ENCODE measurements at regions not wholly inside any gene's neighbourhood (a gene's known extent, or its start where the extent isn't known, plus 50 kb on each side); places are given as distances from the start of the nearest gene placed in this dataset.

- TF ChIP-seq, protein P1, sequence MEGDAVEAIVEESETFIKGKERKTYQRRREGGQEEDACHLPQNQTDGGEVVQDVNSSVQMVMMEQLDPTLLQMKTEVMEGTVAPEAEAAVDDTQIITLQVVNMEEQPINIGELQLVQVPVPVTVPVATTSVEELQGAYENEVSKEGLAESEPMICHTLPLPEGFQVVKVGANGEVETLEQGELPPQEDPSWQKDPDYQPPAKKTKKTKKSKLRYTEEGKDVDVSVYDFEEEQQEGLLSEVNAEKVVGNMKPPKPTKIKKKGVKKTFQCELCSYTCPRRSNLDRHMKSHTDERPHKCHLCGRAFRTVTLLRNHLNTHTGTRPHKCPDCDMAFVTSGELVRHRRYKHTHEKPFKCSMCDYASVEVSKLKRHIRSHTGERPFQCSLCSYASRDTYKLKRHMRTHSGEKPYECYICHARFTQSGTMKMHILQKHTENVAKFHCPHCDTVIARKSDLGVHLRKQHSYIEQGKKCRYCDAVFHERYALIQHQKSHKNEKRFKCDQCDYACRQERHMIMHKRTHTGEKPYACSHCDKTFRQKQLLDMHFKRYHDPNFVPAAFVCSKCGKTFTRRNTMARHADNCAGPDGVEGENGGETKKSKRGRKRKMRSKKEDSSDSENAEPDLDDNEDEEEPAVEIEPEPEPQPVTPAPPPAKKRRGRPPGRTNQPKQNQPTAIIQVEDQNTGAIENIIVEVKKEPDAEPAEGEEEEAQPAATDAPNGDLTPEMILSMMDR (IDR thresholded peaks at IDR 0.05; ENCODE audit: low read depth, low read length), result no peak
- Histone ChIP-seq H3K27me3 (no peaks in the 10 kb centered on the region), H3K9me3 (ENCODE audit: low read depth) (no peaks in the 10 kb centered on the region), H3K4me1 (ENCODE audit: low read depth) (peaks cover 5% of the 10 kb centered on the region), H3K36me3 (no peaks in the 10 kb centered on the region), H3K4me3 (no peak overlapping the region), H3K27ac (no peak overlapping the region)
- DNase-seq (ENCODE audit: low read depth in 1 of 2, low spot score in 1 of 2), result no peak
Observed at GRCh38 chr21:41662761-41663160, 104.1 kb downstream of the RIPK4 start.

GRCh38 chr21:41662161-41662560, 104.7 kb downstream of the RIPK4 start:
- Histone ChIP-seq H3K36me3 (no peaks in the 10 kb centered on the region), H3K9me3 (ENCODE audit: low read depth) (no peaks in the 10 kb centered on the region), H3K4me3 (no peak overlapping the region), H3K27ac (no peak overlapping the region), H3K27me3 (no peaks in the 10 kb centered on the region), H3K4me1 (ENCODE audit: low read depth) (peaks cover 5% of the 10 kb centered on the region)
- DNase-seq (ENCODE audit: low read depth in 1 of 2, low spot score in 1 of 2), result no peak
- TF ChIP-seq, protein P1 (IDR thresholded peaks at IDR 0.05; ENCODE audit: low read depth, low read length), result no peak

DNA sequence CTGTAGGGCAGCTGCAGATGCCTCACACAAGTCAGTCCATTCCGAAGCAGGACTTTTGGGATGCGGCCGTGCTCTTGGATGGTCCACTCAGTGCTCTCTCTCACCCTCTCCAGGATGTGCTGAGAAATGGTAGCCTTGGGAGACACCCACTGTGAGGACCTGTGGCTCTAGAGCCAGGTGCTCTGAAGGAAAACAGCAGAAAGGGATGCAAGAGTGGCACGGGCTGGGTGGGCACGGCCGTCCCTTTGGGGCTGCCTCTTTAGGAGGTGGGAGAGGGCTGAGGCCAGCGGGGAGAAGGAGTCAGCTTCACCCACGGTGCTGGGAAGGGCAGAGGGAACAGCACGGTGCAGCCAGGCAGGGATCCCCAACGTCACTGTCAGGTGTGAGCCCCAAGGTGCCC, 106.1 kb downstream of the RIPK4 start:
- no peak for DNase-seq (ENCODE audit: low read depth in 1 of 2, low spot score in 1 of 2)
- Histone ChIP-seq H3K27ac (no peak overlapping the region), H3K9me3 (ENCODE audit: low read depth) (no peaks in the 10 kb centered on the region), H3K36me3 (no peaks in the 10 kb centered on the region), H3K4me3 (no peak overlapping the region), H3K4me1 (ENCODE audit: low read depth) (peaks cover 5% of the 10 kb centered on the region), H3K27me3 (no peaks in the 10 kb centered on the region)
- TF ChIP-seq, protein P1 (IDR thresholded peaks at IDR 0.05; ENCODE audit: low read depth, low read length), result no peak

DNA sequence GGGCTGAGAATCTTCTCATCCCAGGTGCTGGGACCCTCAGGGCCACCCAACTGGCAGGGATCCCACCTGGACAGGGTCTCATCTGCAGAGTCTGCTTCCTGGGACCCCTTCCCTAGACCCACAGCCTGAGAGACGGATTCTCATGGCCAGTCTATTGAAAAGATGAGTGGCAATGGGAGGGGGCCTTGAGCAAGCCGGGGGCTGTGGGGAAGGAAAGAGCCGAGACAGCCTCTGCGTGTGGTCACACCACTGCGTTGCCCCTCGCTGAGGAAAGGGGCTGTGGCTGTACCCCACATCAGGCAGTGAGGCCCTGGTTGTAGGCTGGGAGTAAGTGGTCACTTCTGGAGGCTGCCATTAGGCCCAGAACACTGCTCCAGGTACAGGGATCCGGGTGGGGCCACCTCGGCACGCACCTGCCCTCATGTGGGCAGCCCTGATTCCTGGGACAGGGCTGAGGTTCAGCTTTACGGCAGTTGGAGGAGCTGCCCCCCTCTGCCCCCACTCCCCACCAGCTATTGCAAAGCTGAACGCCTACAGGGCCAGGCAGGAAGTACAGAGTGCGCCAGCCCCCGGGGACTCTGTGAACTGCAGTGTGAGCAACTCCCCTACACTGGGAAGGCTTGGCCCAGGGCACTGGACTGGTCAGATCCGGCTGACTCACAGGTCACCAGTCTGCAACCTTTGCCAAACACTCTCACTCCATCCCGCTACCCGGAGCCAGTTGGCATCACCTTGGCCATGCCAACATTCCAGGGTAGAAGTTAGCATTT, 106.9 kb downstream of the RIPK4 start:
- TF ChIP-seq, protein P1 (IDR thresholded peaks at IDR 0.05; ENCODE audit: low read depth, low read length), result peak; percentile 40
- DNase-seq (ENCODE audit: low read depth in 1 of 2, low spot score in 1 of 2), result peak in 1 of 2 donors; percentile 56
- Histone ChIP-seq H3K9me3 (ENCODE audit: low read depth) (no peaks in the 10 kb centered on the region), H3K4me3 (no peak overlapping the region), H3K27me3 (no peaks in the 10 kb centered on the region), H3K36me3 (no peaks in the 10 kb centered on the region), H3K27ac (no peak overlapping the region), H3K4me1 (ENCODE audit: low read depth) (peaks cover 5% of the 10 kb centered on the region)

DNA sequence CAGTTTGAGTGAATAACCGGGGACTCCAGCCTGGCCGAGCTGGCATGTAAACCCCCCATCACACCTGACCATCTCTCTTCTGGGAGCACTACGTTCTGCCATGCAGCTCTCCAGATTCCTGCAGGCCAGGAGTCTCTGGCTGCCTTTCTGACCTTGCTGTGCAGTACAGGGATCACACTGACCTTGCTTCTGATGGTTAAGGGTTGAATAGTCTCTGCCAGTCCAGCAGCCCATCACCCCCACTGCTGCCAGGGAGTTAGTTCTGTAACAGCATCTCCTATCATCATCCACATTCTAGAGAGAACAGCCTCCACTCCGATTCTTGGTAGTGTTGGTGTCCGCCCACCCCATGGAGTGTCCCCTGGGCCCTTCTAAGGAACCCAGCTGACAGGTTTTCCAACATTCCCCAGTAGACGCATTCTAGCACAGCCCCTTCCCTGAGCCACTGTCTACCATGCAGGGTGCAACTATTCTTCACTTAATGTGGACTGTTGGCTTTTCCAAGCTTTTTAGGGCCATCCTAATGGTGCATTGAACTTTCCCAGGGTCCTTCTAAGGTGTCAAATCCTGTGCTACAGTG, 109.8 kb downstream of the RIPK4 start:
- TF ChIP-seq, protein P1 (IDR thresholded peaks at IDR 0.05; ENCODE audit: low read depth, low read length), result no peak
- no peak overlapping the region for H3K4me3 ChIP-seq
- no peak for DNase-seq (ENCODE audit: low read depth in 1 of 2, low spot score in 1 of 2)
- no peak overlapping the region for H3K27ac ChIP-seq
- H3K9me3 ChIP-seq (ENCODE audit: low read depth), result no peaks in the 10 kb centered on the region
- no peaks in the 10 kb centered on the region for H3K4me1 ChIP-seq (ENCODE audit: low read depth)
- H3K27me3 ChIP-seq, result no peaks in the 10 kb centered on the region
- H3K36me3 ChIP-seq, result no peaks in the 10 kb centered on the region

All from cardiac muscle cell (in vitro differentiated cells and primary cell).